SU-DHL-6 (cell line): ENCODE measurements at regions not wholly inside any gene's neighbourhood (a gene's known extent, or its start where the extent isn't known, plus 50 kb on each side); places are given as distances from the start of the nearest gene placed in this dataset.

Source experiments
- H2AFZ ChIP-seq: fragments of 200-600 bp; sonication (generic); 2 replicates; pipeline ENCODE4 v1.6.1; 2014; ENCODE audit warnings: low read depth, mild to moderate bottlenecking, moderate library complexity, mixed read lengths, antibody characterized with exemption, low read length; ENCODE audit not compliant: severe bottlenecking
- H3F3A ChIP-seq: fragments of 200-600 bp; shearing (Covaris generic); 2 replicates; pipeline ENCODE4 v1.6.0; 2016; ENCODE audit warnings: antibody characterized with exemption, mild to moderate bottlenecking; ENCODE audit not compliant: insufficient read depth
- H3K27ac ChIP-seq: fragments of 200-600 bp; sonication (generic); 2 replicates; pipeline ENCODE4 v1.5.1; 2016; ENCODE audit warnings: low read depth, mild to moderate bottlenecking, low read length, moderate library complexity, mixed read lengths
- H3K27me3 ChIP-seq: fragments of 200-600 bp; sonication (generic), shearing (Covaris generic); 2 replicates; pipeline ENCODE4 v1.6.0; 2014; ENCODE audit warnings: mild to moderate bottlenecking, low read length
- H3K36me3 ChIP-seq: fragments of 200-600 bp; sonication (generic); 2 replicates; pipeline ENCODE4 v1.6.1; 2014; ENCODE audit warnings: mild to moderate bottlenecking, low read length, mixed read lengths
- H3K4me2 ChIP-seq: fragments of 300-600, 200-600 bp; shearing (Covaris generic), sonication (generic); 2 replicates; pipeline ENCODE4 v1.6.0; 2014; ENCODE audit warnings: low read length, low read depth, mild to moderate bottlenecking; ENCODE audit not compliant: poor library complexity, severe bottlenecking
- H3K4me3 ChIP-seq: fragments of 200-600 bp; sonication (generic); 2 replicates; pipeline ENCODE4 v1.5.1; 2014; ENCODE audit warnings: antibody characterized with exemption, low read length, mild to moderate bottlenecking, mixed read lengths; ENCODE audit not compliant: insufficient read depth, poor library complexity, severe bottlenecking
- H3K79me2 ChIP-seq: fragments of 200-600 bp; sonication (generic); 2 replicates; pipeline ENCODE4 v1.6.1; 2014; ENCODE audit warnings: mild to moderate bottlenecking, low read length, moderate library complexity; ENCODE audit not compliant: insufficient read depth
- H3K9ac ChIP-seq: fragments of 200-600 bp; sonication (generic); 2 replicates; pipeline ENCODE4 v1.7.0; 2014; ENCODE audit warnings: mild to moderate bottlenecking, low read length
- H3K9me2 ChIP-seq: fragments of 200-600 bp; sonication (generic); replicated peaks from 2 replicates; pipeline ENCODE4 v1.6.1; 2014; ENCODE audit warnings: low read length; ENCODE audit not compliant: insufficient read depth
- H3K9me3 ChIP-seq: fragments of 200-600 bp; sonication (generic); 2 replicates; pipeline ENCODE4 v1.6.1; 2014; ENCODE audit warnings: low read length, mixed read lengths; ENCODE audit not compliant: insufficient read depth
- H4K20me1 ChIP-seq: fragments of 200-600 bp; sonication (generic); 2 replicates; pipeline ENCODE4 v1.6.1; 2014; ENCODE audit warnings: low read depth, mild to moderate bottlenecking, antibody characterized with exemption, low read length, moderate library complexity, mixed read lengths
- EZH2phosphoT487 ChIP-seq: fragments of 200-600 bp; sonication (generic), shearing (Covaris generic); conservative IDR thresholded peaks from 2 replicates; pipeline ENCODE4 v1.6.1; 2018; ENCODE audit warnings: mild to moderate bottlenecking, antibody characterized with exemption, low read length, moderate library complexity, mixed read lengths
- TF ChIP-seq, protein P1 (sequence below): fragments of 200-600 bp; sonication (generic); IDR thresholded peaks from one replicate; pipeline ENCODE4 v1.5.1; 2017; ENCODE audit warnings: antibody characterized with exemption, mild to moderate bottlenecking, low read length, moderate library complexity; ENCODE audit not compliant: insufficient read depth, poor library complexity, severe bottlenecking

- no peak for TF ChIP-seq EZH2phosphoT487
- TF ChIP-seq, protein P1, sequence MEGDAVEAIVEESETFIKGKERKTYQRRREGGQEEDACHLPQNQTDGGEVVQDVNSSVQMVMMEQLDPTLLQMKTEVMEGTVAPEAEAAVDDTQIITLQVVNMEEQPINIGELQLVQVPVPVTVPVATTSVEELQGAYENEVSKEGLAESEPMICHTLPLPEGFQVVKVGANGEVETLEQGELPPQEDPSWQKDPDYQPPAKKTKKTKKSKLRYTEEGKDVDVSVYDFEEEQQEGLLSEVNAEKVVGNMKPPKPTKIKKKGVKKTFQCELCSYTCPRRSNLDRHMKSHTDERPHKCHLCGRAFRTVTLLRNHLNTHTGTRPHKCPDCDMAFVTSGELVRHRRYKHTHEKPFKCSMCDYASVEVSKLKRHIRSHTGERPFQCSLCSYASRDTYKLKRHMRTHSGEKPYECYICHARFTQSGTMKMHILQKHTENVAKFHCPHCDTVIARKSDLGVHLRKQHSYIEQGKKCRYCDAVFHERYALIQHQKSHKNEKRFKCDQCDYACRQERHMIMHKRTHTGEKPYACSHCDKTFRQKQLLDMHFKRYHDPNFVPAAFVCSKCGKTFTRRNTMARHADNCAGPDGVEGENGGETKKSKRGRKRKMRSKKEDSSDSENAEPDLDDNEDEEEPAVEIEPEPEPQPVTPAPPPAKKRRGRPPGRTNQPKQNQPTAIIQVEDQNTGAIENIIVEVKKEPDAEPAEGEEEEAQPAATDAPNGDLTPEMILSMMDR: no peak
- Histone ChIP-seq H3K9me3 (no peaks in the 10 kb centered on the region), H3K27me3 (no peaks in the 10 kb centered on the region), H3K27ac (no peak overlapping the region), H3K9ac (no peak overlapping the region), H3K4me3 (no peak overlapping the region), H2AFZ (no peak overlapping the region), H3K79me2 (no peaks in the 10 kb centered on the region), H3K9me2 (no peaks in the 10 kb centered on the region), H3K36me3 (no peaks in the 10 kb centered on the region), H4K20me1 (no peaks in the 10 kb centered on the region), H3K4me2 (no peak overlapping the region), H3F3A (no peaks in the 10 kb centered on the region)
Measured at GRCh38 chr21:15247613-15248012, 182.8 kb upstream of the NRIP1 start.

GRCh38 chr21:15249285-15249993 lies 184.6 kb upstream of the NRIP1 start:
- no peak for TF ChIP-seq EZH2phosphoT487
- TF ChIP-seq, protein P1: no peak

DNA sequence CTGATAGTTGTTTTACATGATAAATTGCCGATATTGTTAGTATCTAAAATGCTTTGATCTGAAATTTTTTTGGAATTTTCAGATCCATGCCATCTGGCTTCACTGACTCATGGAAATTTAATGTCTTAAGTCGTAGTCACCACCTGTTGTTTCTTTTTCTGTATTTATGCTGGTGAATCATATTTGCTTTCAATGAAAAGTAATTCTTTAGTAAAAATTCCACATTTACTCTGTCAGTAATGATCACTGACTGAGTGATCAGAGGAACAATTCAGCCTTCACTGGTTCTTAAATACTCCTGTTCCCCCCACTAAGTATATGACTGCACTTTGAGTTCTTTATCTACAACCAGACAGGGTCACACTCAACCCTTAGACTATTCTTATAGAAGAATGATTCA lies 185.6 kb upstream of the NRIP1 start:
- no peaks in the 10 kb centered on the region for H3F3A ChIP-seq
- no peak overlapping the region for H3K4me3 ChIP-seq
- no peaks in the 10 kb centered on the region for H3K9me2 ChIP-seq
- no peaks in the 10 kb centered on the region for H3K27me3 ChIP-seq
- no peak overlapping the region for H3K4me2 ChIP-seq
- H3K9ac ChIP-seq: no peak overlapping the region
- H3K9me3 ChIP-seq: no peaks in the 10 kb centered on the region
- H3K36me3 ChIP-seq: no peaks in the 10 kb centered on the region
- no peak overlapping the region for H3K27ac ChIP-seq
- H2AFZ ChIP-seq: no peak overlapping the region
- no peaks in the 10 kb centered on the region for H3K79me2 ChIP-seq
- no peak for TF ChIP-seq EZH2phosphoT487
- TF ChIP-seq, protein P1: no peak
- no peaks in the 10 kb centered on the region for H4K20me1 ChIP-seq

More at GRCh38 chr21:15249285-15249993, 184.6 kb upstream of the NRIP1 start:
- no peaks in the 10 kb centered on the region for H3K9me2 ChIP-seq
- H3K36me3 ChIP-seq: no peaks in the 10 kb centered on the region
- H3K27me3 ChIP-seq: no peaks in the 10 kb centered on the region
- H3K9ac ChIP-seq: no peak overlapping the region
- no peak overlapping the region for H3K27ac ChIP-seq
- H3F3A ChIP-seq: no peaks in the 10 kb centered on the region
- no peak overlapping the region for H3K4me2 ChIP-seq
- no peaks in the 10 kb centered on the region for H3K9me3 ChIP-seq
- H3K79me2 ChIP-seq: no peaks in the 10 kb centered on the region
- H3K4me3 ChIP-seq: no peak overlapping the region
- no peak overlapping the region for H2AFZ ChIP-seq
- H4K20me1 ChIP-seq: no peaks in the 10 kb centered on the region
